OCI-M2 (cell line): ENCODE measurements at regions not wholly inside any gene's neighbourhood (a gene's known extent, or its start where the extent isn't known, plus 50 kb on each side); places are given as distances from the start of the nearest gene placed in this dataset.
"Not testable (repeated sequence)": the region's sequence is repeated elsewhere in the genome, so short reads cannot be mapped to it uniquely, and the experiment has no call there.

Experiments used
- DNase-seq: peaks from one replicate; lab custom pipeline; 2025; ENCODE audit not compliant: unreplicated experiment; lab: John Stamatoyannopoulos, UW

GRCh38 chr1:192862271-192862670 lies 53.4 kb downstream of the RGS2 start:
- no peak for DNase-seq

GRCh38 chr1:192866241-192866868 lies 57.5 kb downstream of the RGS2 start:
- DNase-seq, result no peak

GRCh38 chr1:192867180-192867579 lies 58.3 kb downstream of the RGS2 start:
- peak; percentile 21 for DNase-seq

GRCh38 chr1:192869308-192869940 lies 60.6 kb downstream of the RGS2 start:
- DNase-seq, result no peak

DNA sequence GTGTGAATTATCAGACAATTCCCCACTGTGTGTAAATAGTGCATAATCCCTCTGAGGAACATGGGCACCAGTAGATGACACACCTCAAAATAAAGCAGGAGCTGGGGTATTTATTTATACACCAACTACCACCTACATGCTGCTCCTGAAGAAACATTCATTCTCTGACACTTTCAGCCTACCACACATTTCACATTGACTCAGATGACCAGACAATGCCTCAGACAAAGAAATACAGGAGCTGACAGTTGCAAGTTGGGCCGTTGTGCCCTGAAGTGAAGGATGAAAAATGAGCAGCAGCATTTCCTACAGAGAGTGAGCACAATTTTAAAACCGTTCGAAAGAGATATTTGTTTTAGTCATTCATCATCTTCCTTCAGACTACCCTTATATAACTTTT lies 63.2 kb downstream of the RGS2 start:
- DNase-seq, result no peak

GRCh38 chr1:192873836-192874235 lies 65.0 kb downstream of the RGS2 start:
- no peak for DNase-seq

DNA sequence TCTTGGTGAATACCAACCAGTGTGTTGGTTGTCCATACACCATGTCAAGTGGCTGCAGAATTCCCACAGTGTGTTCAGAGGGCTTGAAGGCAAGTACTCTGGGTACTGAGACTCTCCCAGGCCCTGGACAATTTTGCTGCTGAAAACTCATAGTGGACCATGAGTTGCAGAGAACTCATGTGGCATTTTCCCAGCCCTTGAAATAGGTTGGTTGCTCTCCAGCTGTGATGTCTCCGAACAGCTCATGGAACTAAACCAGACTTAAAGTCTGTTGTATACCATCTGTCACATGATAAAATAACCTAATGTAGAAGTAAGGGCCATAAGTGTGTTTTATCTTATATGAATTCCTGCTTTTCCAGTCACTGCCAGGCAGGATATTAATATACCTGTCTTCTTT lies 67.8 kb downstream of the RGS2 start:
- DNase-seq, result no peak

DNA sequence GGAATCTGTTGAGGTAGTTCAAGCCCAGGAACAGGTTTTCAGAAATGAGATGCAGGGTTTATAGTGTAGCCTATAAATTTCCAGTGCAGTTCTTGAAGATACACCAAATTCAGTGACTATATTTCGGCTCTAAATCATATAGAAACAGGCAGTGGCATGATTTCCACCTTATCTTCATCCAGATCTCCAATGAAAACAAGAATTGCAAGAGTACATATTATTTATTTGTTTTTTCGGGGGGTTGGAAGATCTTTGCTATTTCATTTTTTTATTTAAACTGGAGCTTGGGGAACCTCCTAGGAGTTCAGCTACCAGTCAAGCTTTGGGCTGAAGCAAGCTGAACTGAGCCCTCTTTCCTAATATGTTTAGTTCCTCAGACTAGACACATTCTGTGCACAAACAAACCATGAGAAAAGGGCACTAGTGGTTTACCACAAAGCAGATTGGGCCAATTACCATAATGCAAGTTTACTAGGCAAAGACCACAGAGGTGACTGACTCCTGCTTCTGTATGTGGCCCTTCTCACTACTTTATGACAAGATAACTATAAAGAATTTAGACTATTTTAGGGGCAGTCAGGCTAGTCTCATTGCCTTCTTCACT lies 68.5 kb downstream of the RGS2 start:
- DNase-seq, result no peak

GRCh38 chr1:192878249-192878648 lies 69.4 kb downstream of the RGS2 start:
- no peak for DNase-seq

- DNase-seq, result no peak
Measured at GRCh38 chr1:192879406-192879805, 70.6 kb downstream of the RGS2 start.

GRCh38 chr1:192880231-192880630 lies 71.4 kb downstream of the RGS2 start:
- no peak for DNase-seq

GRCh38 chr1:192884241-192884640 lies 75.4 kb downstream of the RGS2 start:
- no peak for DNase-seq

GRCh38 chr1:192885387-192885786 lies 76.5 kb downstream of the RGS2 start:
- not testable (repeated sequence) for DNase-seq

GRCh38 chr1:192887426-192887825 lies 78.6 kb downstream of the RGS2 start:
- no peak for DNase-seq

DNA sequence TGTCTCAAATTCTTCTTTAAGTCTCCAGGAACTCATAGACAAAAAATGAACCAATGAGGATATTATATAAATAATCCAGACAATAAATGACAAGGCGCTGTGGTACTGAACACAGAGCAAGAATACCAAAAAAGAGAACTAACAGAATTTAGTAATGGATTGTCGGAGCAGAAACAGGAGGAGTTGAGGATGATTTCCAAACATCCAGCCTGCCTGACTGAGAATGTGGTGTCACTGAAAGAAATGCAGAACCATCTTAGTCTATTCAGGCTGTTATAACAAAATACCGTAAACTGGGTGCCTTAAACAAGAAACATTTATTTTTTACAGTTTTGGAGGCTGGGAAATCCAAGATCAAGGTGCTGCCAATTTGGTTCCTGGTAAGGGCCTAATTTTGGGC lies 79.7 kb downstream of the RGS2 start:
- DNase-seq, result no peak

DNA sequence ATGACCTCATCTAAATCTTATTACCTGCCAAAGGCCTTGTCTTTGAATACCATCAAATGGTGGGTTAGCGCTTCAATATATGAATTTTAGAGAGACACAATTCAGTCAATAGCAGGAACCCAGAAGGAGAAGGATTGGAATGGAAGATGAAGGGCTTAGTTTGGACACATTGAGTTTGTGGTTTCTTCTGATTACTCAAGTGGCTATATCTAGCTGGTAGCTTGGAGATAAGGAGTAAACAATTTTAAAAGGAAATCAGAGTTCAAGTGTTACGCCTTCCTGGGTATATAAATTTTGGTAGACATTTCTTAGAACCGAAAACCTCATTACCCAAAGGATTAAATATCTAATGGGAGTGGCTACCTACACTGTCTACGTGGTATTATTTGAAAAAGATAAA lies 80.2 kb downstream of the RGS2 start:
- no peak for DNase-seq

GRCh38 chr1:192890134-192890533 lies 81.3 kb downstream of the RGS2 start:
- DNase-seq, result no peak

- no peak for DNase-seq
Measured at GRCh38 chr1:192892934-192893333, 84.1 kb downstream of the RGS2 start.

DNA sequence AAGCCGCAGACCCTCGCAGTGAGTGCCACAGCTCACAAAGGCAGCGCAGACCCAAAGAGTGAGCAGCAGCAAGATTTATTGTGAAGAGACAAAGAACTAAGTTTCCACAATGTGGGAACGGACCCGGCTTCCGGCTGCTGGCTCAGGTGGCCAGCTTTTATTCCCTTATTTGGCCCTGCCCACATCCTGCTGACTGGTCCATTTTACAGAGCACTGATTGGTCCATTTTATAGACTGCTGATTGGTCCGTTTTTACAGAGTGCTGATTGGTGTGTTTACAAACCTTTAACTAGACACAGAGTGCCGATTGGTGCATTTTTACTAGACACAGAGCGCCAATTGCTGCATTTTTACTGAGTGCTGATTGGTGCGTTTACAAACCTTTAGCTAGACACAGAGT lies 86.6 kb downstream of the RGS2 start:
- not testable (repeated sequence) for DNase-seq

- no peak for DNase-seq
Measured at GRCh38 chr1:192896376-192896775, 87.5 kb downstream of the RGS2 start.

- DNase-seq, result no peak
Measured at GRCh38 chr1:192901500-192901899, 92.7 kb downstream of the RGS2 start.

DNA sequence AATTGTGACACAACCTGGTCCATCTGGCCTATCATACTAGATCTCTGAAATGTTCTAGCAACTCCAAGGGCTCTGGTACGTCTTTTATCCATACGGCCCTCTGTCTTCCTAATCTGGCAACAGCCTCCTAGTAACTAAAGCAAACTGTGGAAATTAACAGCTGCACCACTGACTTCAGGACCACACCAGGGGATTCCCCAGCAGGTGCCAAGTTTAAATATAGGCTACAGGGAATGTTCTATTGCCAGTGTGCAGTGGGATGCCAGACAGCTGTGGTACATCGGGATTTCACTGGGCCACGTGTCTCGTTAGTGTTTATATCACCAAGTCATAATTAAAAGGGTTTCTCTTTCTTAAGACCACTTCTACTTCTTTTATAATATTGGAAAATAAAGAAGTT lies 94.3 kb downstream of the RGS2 start:
- DNase-seq, result no peak

DNA sequence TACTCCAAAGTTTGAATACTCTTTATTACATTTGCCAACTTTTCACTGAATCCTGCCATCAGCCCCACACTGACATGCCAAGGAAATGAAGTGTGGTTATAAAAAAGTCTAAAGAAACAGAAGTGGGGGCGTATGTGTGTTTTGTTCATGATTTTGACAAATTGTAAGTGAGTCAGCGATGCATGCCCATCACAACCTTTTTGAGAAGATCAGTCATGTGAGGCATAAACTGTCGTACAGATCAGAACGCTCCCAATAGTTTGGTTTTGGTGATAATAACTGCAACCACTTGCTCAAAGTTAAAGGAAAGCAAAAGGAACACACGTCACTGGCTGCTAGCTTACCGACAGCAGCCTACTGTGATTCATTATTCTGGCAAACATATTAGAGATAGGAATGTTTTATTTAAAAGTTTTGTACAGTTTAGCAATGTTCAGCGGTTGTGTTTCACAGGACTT lies 95.6 kb downstream of the RGS2 start:
- no peak for DNase-seq
